ENCODE measurements at regions not wholly inside any gene's neighbourhood (a gene's known extent, or its start where the extent isn't known, plus 50 kb on each side); places are given as distances from the start of the nearest gene placed in this dataset.

DNA sequence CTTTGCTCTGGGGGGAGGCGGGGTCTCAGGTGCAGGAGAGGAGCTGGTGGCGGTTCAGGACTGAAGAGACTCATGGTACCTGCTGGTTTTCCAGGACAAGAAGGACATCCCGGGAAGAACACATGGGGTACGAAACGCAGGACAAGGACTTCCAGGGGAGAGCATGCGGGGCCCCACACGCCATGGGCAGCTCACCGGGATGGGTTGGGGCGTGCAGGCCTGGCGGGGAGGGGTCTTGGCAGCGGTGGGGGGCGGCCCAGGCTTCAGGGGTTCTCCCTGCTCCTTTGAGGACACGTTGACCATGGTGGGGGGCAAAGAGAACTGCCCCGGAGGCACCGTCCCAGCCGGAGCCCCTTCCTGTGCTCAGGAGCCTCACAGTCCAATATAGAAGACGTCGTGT is 673.2 kb downstream of the BRD1 start:
- no peak overlapping the region for H3K27ac ChIP-seq (ENCODE audit: low read depth, low read length)
- H3K4me1 ChIP-seq (ENCODE audit: control insufficient read depth in 1 of 2, insufficient read depth in 2 of 2, low read length in 2 of 2) = peaks cover 13 to 18% of the 10 kb centered on the region in 2 donors
- no peak overlapping the region for H3K9ac ChIP-seq (ENCODE audit: low read depth in 1 of 2, low read length in 2 of 2)
- no peak overlapping the region for H3K4me3 ChIP-seq (ENCODE audit: low read depth in 1 of 2, low read length in 2 of 2)
- H3K9me3 ChIP-seq (ENCODE audit: control insufficient read depth in 1 of 2, low read length in 2 of 2) = no peaks in the 10 kb centered on the region
- no peaks in the 10 kb centered on the region for H3K36me3 ChIP-seq (ENCODE audit: control insufficient read depth in 1 of 2, insufficient read depth in 2 of 2, low read length in 2 of 2)
- H3K27me3 ChIP-seq (ENCODE audit: control insufficient read depth in 1 of 2, insufficient read depth in 2 of 2, low read length in 2 of 2) = no peaks in the 10 kb centered on the region

DNA sequence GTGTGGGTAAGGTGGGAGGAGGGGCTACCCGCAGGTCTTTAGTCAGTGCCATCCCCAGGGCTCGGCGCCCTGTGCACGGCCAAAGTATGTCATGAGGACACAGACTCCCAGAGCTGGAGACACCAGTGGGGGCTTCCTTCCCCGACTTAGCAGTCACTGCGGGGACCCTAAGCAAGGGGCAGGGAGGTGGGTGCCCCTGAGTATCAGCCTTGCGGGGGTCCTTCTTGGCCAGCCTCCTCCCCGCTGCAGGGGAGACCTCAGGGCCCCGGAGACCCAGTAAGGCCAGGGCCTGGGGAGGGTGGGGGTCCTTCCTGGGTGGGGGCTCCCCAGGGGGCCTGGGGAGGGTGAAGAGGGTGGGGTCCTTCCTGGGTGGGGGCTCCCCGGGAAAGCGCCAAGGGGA is 673.8 kb downstream of the BRD1 start:
- Histone ChIP-seq H3K4me1 (ENCODE audit: control insufficient read depth in 1 of 2, insufficient read depth in 2 of 2, low read length in 2 of 2) (peaks cover 13 to 18% of the 10 kb centered on the region in 2 donors), H3K36me3 (ENCODE audit: control insufficient read depth in 1 of 2, insufficient read depth in 2 of 2, low read length in 2 of 2) (no peaks in the 10 kb centered on the region), H3K27ac (ENCODE audit: low read depth, low read length) (no peak overlapping the region), H3K9me3 (ENCODE audit: control insufficient read depth in 1 of 2, low read length in 2 of 2) (no peaks in the 10 kb centered on the region), H3K27me3 (ENCODE audit: control insufficient read depth in 1 of 2, insufficient read depth in 2 of 2, low read length in 2 of 2) (no peaks in the 10 kb centered on the region), H3K9ac (ENCODE audit: low read depth in 1 of 2, low read length in 2 of 2) (no peak overlapping the region), H3K4me3 (ENCODE audit: low read depth in 1 of 2, low read length in 2 of 2) (no peak overlapping the region)

DNA sequence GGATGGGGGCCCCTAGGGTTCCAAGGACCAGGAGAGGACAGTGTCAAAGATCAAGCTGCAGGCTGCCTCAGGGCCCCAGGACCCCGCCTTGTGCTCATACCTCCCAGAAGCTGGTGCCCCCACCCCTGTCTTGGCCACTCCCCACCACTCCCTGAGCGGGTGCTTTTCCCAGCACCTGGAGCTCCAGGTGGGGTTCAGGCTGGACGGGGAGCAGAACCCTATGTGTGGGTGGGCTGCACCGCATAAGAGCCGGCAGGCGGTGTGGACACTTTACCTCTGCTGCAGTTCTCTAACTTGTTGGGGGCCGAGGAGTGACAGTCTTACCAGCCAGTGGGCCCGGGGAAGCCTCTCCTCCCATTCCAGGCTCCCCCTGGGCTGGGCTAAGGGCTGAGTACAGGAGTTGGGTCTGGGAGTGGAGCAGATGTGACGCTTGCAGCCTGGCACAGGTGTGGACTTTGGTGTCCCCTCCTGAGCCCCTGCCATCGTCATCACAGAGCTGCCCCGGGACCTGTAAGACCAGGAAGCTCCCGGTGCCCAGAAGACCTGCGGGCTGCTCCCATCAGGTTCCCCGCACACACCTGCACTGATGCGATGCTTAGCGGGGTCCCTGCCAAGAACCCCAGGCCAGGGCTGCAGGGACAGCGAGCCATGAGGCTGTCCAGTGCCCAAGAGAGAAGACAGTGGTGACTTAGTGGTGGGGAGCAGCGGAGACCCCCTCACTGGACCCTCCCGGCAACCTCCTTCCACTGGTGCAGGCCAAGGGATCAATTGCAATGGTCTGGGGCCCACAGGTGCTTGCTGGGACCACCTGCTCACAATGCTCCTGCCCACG is 674.5 kb downstream of the BRD1 start:
- Histone ChIP-seq H3K9me3 (ENCODE audit: control insufficient read depth in 1 of 2, low read length in 2 of 2) (no peaks in the 10 kb centered on the region), H3K9ac (ENCODE audit: low read depth in 1 of 2, low read length in 2 of 2) (no peak overlapping the region), H3K4me3 (ENCODE audit: low read depth in 1 of 2, low read length in 2 of 2) (no peak overlapping the region), H3K4me1 (ENCODE audit: control insufficient read depth in 1 of 2, insufficient read depth in 2 of 2, low read length in 2 of 2) (peaks cover 13 to 18% of the 10 kb centered on the region in 2 donors), H3K27me3 (ENCODE audit: control insufficient read depth in 1 of 2, insufficient read depth in 2 of 2, low read length in 2 of 2) (no peaks in the 10 kb centered on the region), H3K36me3 (ENCODE audit: control insufficient read depth in 1 of 2, insufficient read depth in 2 of 2, low read length in 2 of 2) (no peaks in the 10 kb centered on the region), H3K27ac (ENCODE audit: low read depth, low read length) (no peak overlapping the region)

DNA sequence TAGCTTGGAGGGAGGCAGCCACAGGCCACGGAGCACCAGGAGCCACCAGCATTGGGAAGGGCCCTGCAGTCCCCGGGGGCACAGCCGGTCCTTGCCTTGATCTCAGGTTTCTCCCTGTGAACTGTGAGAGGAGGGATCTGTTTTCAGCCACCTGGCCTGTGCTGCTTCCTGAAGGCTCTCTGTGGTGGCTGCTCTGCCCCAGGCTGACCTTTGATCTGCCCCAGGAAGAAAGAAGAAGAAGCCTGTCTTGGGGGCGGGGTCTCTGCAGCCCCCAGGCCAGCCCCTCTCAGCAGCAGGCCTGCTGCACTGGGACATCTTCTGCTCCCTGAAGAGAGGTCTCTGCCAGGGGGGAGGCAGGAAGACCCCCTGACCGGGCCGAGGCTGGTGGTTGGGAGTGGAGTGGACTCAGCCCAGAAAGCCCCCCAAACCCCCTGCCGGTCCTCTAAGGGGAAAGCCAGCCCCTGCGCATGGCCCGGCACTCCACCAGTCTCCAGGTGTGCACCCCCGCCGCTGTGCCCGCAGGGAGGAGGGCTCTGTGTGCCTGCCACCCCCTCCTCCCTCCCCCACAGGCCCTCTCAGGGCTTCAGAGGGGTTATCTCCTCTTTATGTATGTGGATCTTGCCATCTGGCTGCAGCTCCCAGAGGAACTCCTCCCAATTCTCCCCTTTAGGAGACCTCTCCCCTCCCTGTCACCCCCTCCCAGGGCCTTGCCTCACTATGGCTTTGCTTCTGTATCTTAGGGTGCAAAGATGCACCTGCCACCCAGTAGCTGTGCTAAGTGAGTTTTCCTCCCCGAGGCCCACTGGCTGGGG is 675.3 kb downstream of the BRD1 start:
- no peaks in the 10 kb centered on the region for H3K9me3 ChIP-seq (ENCODE audit: control insufficient read depth in 1 of 2, low read length in 2 of 2)
- no peaks in the 10 kb centered on the region for H3K36me3 ChIP-seq (ENCODE audit: control insufficient read depth in 1 of 2, insufficient read depth in 2 of 2, low read length in 2 of 2)
- H3K27me3 ChIP-seq (ENCODE audit: control insufficient read depth in 1 of 2, insufficient read depth in 2 of 2, low read length in 2 of 2) = no peaks in the 10 kb centered on the region
- no peak overlapping the region for H3K27ac ChIP-seq (ENCODE audit: low read depth, low read length)
- H3K4me3 ChIP-seq (ENCODE audit: low read depth in 1 of 2, low read length in 2 of 2) = peak overlapping the region; percentile 36 to 43
- H3K4me1 ChIP-seq (ENCODE audit: control insufficient read depth in 1 of 2, insufficient read depth in 2 of 2, low read length in 2 of 2) = peaks cover 13 to 18% of the 10 kb centered on the region in 2 donors
- peak overlapping the region in 1 of 2 donors; percentile 43 for H3K9ac ChIP-seq (ENCODE audit: low read depth in 1 of 2, low read length in 2 of 2)

- no peaks in the 10 kb centered on the region for H3K9me3 ChIP-seq (ENCODE audit: control insufficient read depth in 1 of 2, low read length in 2 of 2)
- peaks cover 13 to 18% of the 10 kb centered on the region in 2 donors for H3K4me1 ChIP-seq (ENCODE audit: control insufficient read depth in 1 of 2, insufficient read depth in 2 of 2, low read length in 2 of 2)
- no peaks in the 10 kb centered on the region for H3K27me3 ChIP-seq (ENCODE audit: control insufficient read depth in 1 of 2, insufficient read depth in 2 of 2, low read length in 2 of 2)
- no peaks in the 10 kb centered on the region for H3K36me3 ChIP-seq (ENCODE audit: control insufficient read depth in 1 of 2, insufficient read depth in 2 of 2, low read length in 2 of 2)
- no peak overlapping the region for H3K27ac ChIP-seq (ENCODE audit: low read depth, low read length)
- peak overlapping the region; percentile 36 to 43 for H3K4me3 ChIP-seq (ENCODE audit: low read depth in 1 of 2, low read length in 2 of 2)
- peak overlapping the region in 1 of 2 donors; percentile 43 for H3K9ac ChIP-seq (ENCODE audit: low read depth in 1 of 2, low read length in 2 of 2)
Measured at GRCh38 chr22:49151256-49152126, 676.2 kb downstream of the BRD1 start.

DNA sequence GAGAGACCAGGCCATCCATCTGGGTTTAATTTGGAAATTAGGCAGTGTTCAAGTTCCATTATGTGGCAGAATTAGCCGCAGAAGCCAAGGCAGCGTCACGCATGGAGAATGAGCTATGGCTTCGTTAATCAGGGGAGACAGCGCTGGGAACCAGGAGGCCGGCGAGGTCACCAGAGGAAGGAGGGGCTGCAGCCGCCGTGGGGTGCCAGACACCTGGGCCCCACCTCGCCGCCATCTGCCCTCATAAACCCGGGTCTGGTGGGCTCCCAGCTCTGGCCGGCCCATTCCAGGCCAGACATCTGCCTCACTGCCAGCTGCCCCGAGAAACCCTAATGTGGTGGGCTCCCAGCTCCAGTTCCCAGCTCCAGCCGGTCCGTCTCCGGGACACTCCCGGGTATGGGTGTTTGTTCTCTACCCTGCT is 676.9 kb downstream of the BRD1 start:
- peaks cover 13 to 18% of the 10 kb centered on the region in 2 donors for H3K4me1 ChIP-seq (ENCODE audit: control insufficient read depth in 1 of 2, insufficient read depth in 2 of 2, low read length in 2 of 2)
- H3K9me3 ChIP-seq (ENCODE audit: control insufficient read depth in 1 of 2, low read length in 2 of 2) = no peaks in the 10 kb centered on the region
- no peak overlapping the region for H3K4me3 ChIP-seq (ENCODE audit: low read depth in 1 of 2, low read length in 2 of 2)
- H3K27ac ChIP-seq (ENCODE audit: low read depth, low read length) = no peak overlapping the region
- no peaks in the 10 kb centered on the region for H3K27me3 ChIP-seq (ENCODE audit: control insufficient read depth in 1 of 2, insufficient read depth in 2 of 2, low read length in 2 of 2)
- H3K36me3 ChIP-seq (ENCODE audit: control insufficient read depth in 1 of 2, insufficient read depth in 2 of 2, low read length in 2 of 2) = no peaks in the 10 kb centered on the region
- H3K9ac ChIP-seq (ENCODE audit: low read depth in 1 of 2, low read length in 2 of 2) = no peak overlapping the region

DNA sequence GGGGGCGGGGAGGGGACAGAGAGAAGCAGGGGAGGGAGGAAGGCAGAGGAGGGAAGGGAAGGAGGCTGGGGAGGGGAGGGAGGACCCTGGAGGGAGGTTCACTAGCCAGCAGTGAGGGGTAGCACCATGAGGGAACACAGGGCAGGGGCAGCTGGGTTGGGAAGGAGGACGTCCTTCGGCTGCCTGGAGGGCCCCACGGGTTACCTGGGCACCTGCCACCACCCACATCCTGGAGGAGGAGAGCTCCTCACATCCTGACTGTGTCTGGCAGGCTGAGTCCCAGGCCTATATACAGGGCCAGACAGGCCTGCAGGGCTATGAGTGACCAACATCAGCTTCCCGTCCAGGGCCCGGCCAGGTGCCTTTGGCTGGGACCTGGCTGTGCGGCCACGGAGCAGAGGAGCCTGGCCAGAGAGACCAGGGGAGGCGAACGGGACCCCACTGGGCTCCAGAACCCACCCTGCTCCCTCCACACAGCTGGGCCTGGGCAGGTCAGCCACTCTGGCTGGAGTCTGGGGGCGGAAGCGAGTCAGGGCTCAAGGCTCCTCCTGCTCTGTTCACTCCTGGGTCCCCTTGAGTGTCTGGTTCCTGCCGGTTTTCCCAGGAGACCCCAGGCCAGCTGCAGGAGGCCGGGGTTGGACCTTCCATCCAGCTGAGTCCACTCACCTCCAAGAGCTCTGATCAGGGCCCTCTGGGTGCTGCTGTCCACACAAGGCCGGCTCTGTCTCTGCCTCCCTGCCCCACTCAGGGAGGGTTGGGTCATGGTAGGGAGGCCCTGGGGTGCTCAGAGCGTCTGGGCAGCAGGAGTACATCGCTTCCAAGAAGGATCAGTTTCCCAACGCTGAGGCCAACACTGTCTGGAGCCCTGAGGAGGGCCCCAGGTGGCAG is 677.7 kb downstream of the BRD1 start:
- H3K27me3 ChIP-seq (ENCODE audit: control insufficient read depth in 1 of 2, insufficient read depth in 2 of 2, low read length in 2 of 2) = no peaks in the 10 kb centered on the region
- H3K4me1 ChIP-seq (ENCODE audit: control insufficient read depth in 1 of 2, insufficient read depth in 2 of 2, low read length in 2 of 2) = peaks cover 13 to 18% of the 10 kb centered on the region in 2 donors
- H3K36me3 ChIP-seq (ENCODE audit: control insufficient read depth in 1 of 2, insufficient read depth in 2 of 2, low read length in 2 of 2) = no peaks in the 10 kb centered on the region
- H3K27ac ChIP-seq (ENCODE audit: low read depth, low read length) = no peak overlapping the region
- H3K9ac ChIP-seq (ENCODE audit: low read depth in 1 of 2, low read length in 2 of 2) = no peak overlapping the region
- no peaks in the 10 kb centered on the region for H3K9me3 ChIP-seq (ENCODE audit: control insufficient read depth in 1 of 2, low read length in 2 of 2)
- H3K4me3 ChIP-seq (ENCODE audit: low read depth in 1 of 2, low read length in 2 of 2) = no peak overlapping the region

DNA sequence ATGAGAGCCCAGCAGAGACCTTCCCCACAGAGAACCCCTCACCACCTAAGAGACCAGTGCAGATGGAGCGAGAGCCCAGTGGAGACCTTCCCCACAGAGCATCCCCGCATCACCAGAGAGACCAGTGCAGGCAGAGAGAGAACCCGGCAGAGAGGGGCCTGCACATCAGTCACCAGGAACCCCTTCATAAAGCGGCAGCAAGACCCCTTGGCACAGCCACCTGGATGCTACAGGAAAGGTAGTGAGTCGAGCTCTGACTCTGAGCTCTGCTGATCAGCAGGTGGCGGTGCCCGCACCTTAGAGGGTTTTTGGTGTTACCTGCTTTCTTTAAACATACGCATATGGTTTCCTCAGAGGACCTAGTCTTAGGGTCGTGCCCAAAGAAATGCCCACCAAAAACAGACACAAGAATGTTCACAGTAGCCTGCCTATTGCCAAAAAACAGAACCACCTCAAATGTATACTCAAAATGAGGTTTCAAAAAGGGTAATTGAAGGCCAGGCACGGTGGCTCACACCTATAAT is 678.7 kb downstream of the BRD1 start:
- Histone ChIP-seq H3K36me3 (ENCODE audit: control insufficient read depth in 1 of 2, insufficient read depth in 2 of 2, low read length in 2 of 2) (no peaks in the 10 kb centered on the region), H3K27ac (ENCODE audit: low read depth, low read length) (no peak overlapping the region), H3K9ac (ENCODE audit: low read depth in 1 of 2, low read length in 2 of 2) (no peak overlapping the region), H3K9me3 (ENCODE audit: control insufficient read depth in 1 of 2, low read length in 2 of 2) (no peaks in the 10 kb centered on the region), H3K27me3 (ENCODE audit: control insufficient read depth in 1 of 2, insufficient read depth in 2 of 2, low read length in 2 of 2) (no peaks in the 10 kb centered on the region), H3K4me3 (ENCODE audit: low read depth in 1 of 2, low read length in 2 of 2) (no peak overlapping the region), H3K4me1 (ENCODE audit: control insufficient read depth in 1 of 2, insufficient read depth in 2 of 2, low read length in 2 of 2) (peaks cover 13 to 18% of the 10 kb centered on the region in 2 donors)

DNA sequence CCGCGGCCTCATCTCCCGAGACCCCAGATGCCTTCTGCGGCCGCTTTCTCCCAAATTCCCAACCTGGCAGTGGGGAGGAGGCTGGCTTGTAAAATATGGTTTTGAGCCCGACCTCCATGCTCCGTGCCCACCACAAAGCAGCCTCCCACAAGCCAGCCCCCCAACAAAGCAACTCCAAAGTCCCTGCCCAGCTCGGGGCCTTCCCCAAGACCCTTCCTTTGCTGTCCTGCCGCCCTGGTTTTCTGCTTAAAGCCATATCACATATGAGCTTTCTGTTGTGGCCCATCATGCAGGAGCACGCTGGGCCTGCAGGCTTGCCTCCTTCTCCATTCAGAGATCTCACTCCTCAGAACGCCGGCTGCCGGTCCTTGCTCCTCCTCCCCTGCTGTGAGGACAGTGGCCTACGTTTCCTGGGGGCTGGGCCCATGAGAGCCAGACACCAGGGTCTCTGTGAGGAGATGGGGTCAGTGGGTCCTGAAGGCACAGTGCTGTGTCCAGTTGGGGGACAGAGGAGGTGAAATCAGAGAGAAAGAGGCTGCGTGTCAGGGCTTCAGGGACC is 680.0 kb downstream of the BRD1 start:
- no peaks in the 10 kb centered on the region for H3K9me3 ChIP-seq (ENCODE audit: control insufficient read depth in 1 of 2, low read length in 2 of 2)
- H3K27me3 ChIP-seq (ENCODE audit: control insufficient read depth in 1 of 2, insufficient read depth in 2 of 2, low read length in 2 of 2) = no peaks in the 10 kb centered on the region
- H3K4me3 ChIP-seq (ENCODE audit: low read depth in 1 of 2, low read length in 2 of 2) = no peak overlapping the region
- peaks cover 11 to 14% of the 10 kb centered on the region in 2 donors for H3K4me1 ChIP-seq (ENCODE audit: control insufficient read depth in 1 of 2, insufficient read depth in 2 of 2, low read length in 2 of 2)
- no peaks in the 10 kb centered on the region for H3K36me3 ChIP-seq (ENCODE audit: control insufficient read depth in 1 of 2, insufficient read depth in 2 of 2, low read length in 2 of 2)
- H3K27ac ChIP-seq (ENCODE audit: low read depth, low read length) = no peak overlapping the region
- no peak overlapping the region for H3K9ac ChIP-seq (ENCODE audit: low read depth in 1 of 2, low read length in 2 of 2)

All from duodenal mucosa (tissue), 2 donors.